IMR-90 (cell line): ENCODE measurements at regions not wholly inside any gene's neighbourhood (a gene's known extent, or its start where the extent isn't known, plus 50 kb on each side); places are given as distances from the start of the nearest gene placed in this dataset.

Experiments used
- ATAC-seq: fragments of 200-7000 bp; cut with Tn5 transposase; 2 replicates; pipeline ENCODE4 v1.9.1; 2020; ENCODE audit warnings: low read depth, mild to moderate bottlenecking, moderate library complexity
- BruUV-seq: library from RNA; stranded (reverse); fragments of 400-500 nt; replicated peaks from 2 replicates; lab custom pipeline; 2021; lab: Mats Ljungman, UMichigan
- CTCF ChIA-PET: fragments of 300-600 bp; formaldehyde crosslinking; extraction: SDS; loops from one replicate; lab custom pipeline; 2021; ENCODE audit warnings: antibody characterized with exemption; lab: Yijun Ruan, JAX
- POLR2A ChIA-PET: fragments of 300-600 bp; sonication (Branson Sonifier 250); formaldehyde crosslinking; loops from one replicate; lab custom pipeline; 2022; ENCODE audit warnings: antibody characterized with exemption; ENCODE audit not compliant: unreplicated experiment; lab: Charles Lee
- DNase-seq: peaks from one replicate; pipeline ENCODE4 v3.0.0; 2013
- H2AFZ ChIP-seq: replicated peaks from 2 replicates; pipeline ENCODE3; 2013; ENCODE audit warnings: low read length, mild to moderate bottlenecking; ENCODE audit not compliant: poor library complexity
- H2AK5ac ChIP-seq: 2 replicates; pipeline ENCODE4 v1.6.1; 2013; ENCODE audit warnings: low read depth, low read length, inconsistent platforms
- H2AK9ac ChIP-seq: replicated peaks from 2 replicates; pipeline ENCODE3; 2013; ENCODE audit warnings: mild to moderate bottlenecking, low read depth, low read length, moderate library complexity; ENCODE audit not compliant: poor library complexity
- H2BK120ac ChIP-seq: 2 replicates; pipeline ENCODE4 v1.6.1; 2013; ENCODE audit warnings: low read depth, low read length, inconsistent platforms
- H2BK15ac ChIP-seq: 3 replicates; pipeline ENCODE4 v1.6.1; 2013; ENCODE audit warnings: low read depth, low read length, inconsistent platforms
- H2BK20ac ChIP-seq: 2 replicates; pipeline ENCODE4 v1.6.1; 2013; ENCODE audit warnings: low read depth, mild to moderate bottlenecking, inconsistent platforms, low read length, moderate library complexity
- H2BK5ac ChIP-seq: 2 replicates; pipeline ENCODE4 v1.6.1; 2013; ENCODE audit warnings: mild to moderate bottlenecking, low read depth, low read length, inconsistent platforms; ENCODE audit not compliant: poor library complexity, severe bottlenecking
- H3K14ac ChIP-seq: replicated peaks from 2 replicates; pipeline ENCODE4 v1.6.1; 2013; ENCODE audit warnings: low read depth, low read length, inconsistent platforms
- H3K18ac ChIP-seq: 2 replicates; pipeline ENCODE4 v1.6.1; 2013; ENCODE audit warnings: low read depth, low read length, control low read depth
- H3K23ac ChIP-seq: 2 replicates; pipeline ENCODE4 v1.6.1; 2013; ENCODE audit warnings: low read depth, low read length, inconsistent platforms
- H3K27ac ChIP-seq: 2 replicates; pipeline ENCODE4 v1.5.1; 2013; ENCODE audit warnings: mild to moderate bottlenecking, control low read depth, low read length; ENCODE audit not compliant: insufficient read depth
- H3K27me3 ChIP-seq: 2 replicates; pipeline ENCODE4 v1.6.1; 2013; ENCODE audit warnings: low read length; ENCODE audit not compliant: control insufficient read depth, insufficient read depth
- H3K36me3 ChIP-seq: 2 replicates; pipeline ENCODE4 v1.6.1; 2013; ENCODE audit warnings: low read length, mixed read lengths; ENCODE audit not compliant: control insufficient read depth, insufficient read depth
- H3K4ac ChIP-seq: 2 replicates; pipeline ENCODE4 v1.6.1; 2013; ENCODE audit warnings: low read depth, low read length, inconsistent platforms
- H3K4me1 ChIP-seq: 2 replicates; pipeline ENCODE4 v1.6.1; 2013; ENCODE audit warnings: low read length, mixed read lengths; ENCODE audit not compliant: control insufficient read depth, insufficient read depth
- H3K4me2 ChIP-seq: 2 replicates; pipeline ENCODE4 v1.6.1; 2013; ENCODE audit warnings: low read depth, mild to moderate bottlenecking, control low read depth, low read length, moderate library complexity
- H3K4me3 ChIP-seq: 2 replicates; pipeline ENCODE4 v1.5.1; 2013; ENCODE audit warnings: low read depth, mild to moderate bottlenecking, control low read depth, low read length, moderate library complexity; ENCODE audit not compliant: insufficient read depth
- H3K56ac ChIP-seq: 2 replicates; pipeline ENCODE4 v1.6.1; 2013; ENCODE audit warnings: low read length, inconsistent platforms; ENCODE audit not compliant: insufficient read depth; ENCODE audit errors: extremely low read depth
- H3K79me1 ChIP-seq, 2 experiments: 2 replicates each; pipeline ENCODE4 v1.6.1; 2013; ENCODE audit warnings: low read length in 2 of 2, inconsistent platforms in 1 of 2, low read depth in 1 of 2
- H3K9ac ChIP-seq: 2 replicates; pipeline ENCODE4 v1.6.1; 2013; ENCODE audit warnings: low read depth, low read length, control low read depth
- H3K9me1 ChIP-seq: 2 replicates; pipeline ENCODE4 v1.6.1; 2013; ENCODE audit warnings: low read length, inconsistent platforms; ENCODE audit not compliant: insufficient read depth
- H3K9me3 ChIP-seq: 2 replicates; pipeline ENCODE4 v1.6.1; 2013; ENCODE audit warnings: low read length; ENCODE audit not compliant: control insufficient read depth, insufficient read depth
- H4K20me1 ChIP-seq: 2 replicates; pipeline ENCODE4 v1.6.1; 2013; ENCODE audit warnings: low read length, inconsistent platforms; ENCODE audit not compliant: insufficient read depth
- H4K5ac ChIP-seq: 2 replicates; pipeline ENCODE4 v1.6.1; 2013; ENCODE audit warnings: mild to moderate bottlenecking, low read depth, low read length, control low read depth
- H4K8ac ChIP-seq, 2 experiments: 2 replicates each; pipeline ENCODE4 v1.6.1; 2013; ENCODE audit warnings: low read depth in 2 of 2, low read length in 2 of 2, control low read depth in 1 of 2, inconsistent platforms in 1 of 2
- H4K91ac ChIP-seq: 2 replicates; pipeline ENCODE4 v1.6.1; 2013; ENCODE audit warnings: low read depth, low read length, inconsistent platforms; ENCODE audit not compliant: insufficient read depth
- CHD1 ChIP-seq: IDR thresholded peaks from 2 replicates; pipeline ENCODE4 v1.6.1; 2012; ENCODE audit warnings: low read depth, low read length, improper control_type of control experiment
- FOS ChIP-seq: fragments of 150-350 bp; IDR thresholded peaks from 2 replicates; pipeline ENCODE4 v1.6.1; 2016; ENCODE audit warnings: low read depth, low read length
- MAFK ChIP-seq: IDR thresholded peaks from 2 replicates; pipeline ENCODE4 v1.6.1; 2012; ENCODE audit warnings: low read depth, low read length, improper control_type of control experiment
- MAZ ChIP-seq: IDR thresholded peaks from 2 replicates; pipeline ENCODE4 v1.6.1; 2012; ENCODE audit warnings: low read depth, mild to moderate bottlenecking, low read length, improper control_type of control experiment, moderate library complexity, borderline replicate concordance
- MXI1 ChIP-seq: IDR thresholded peaks from 2 replicates; pipeline ENCODE4 v1.6.1; 2012; ENCODE audit warnings: low read depth, mild to moderate bottlenecking, low read length, moderate library complexity, borderline replicate concordance
- POLR2A ChIP-seq: IDR thresholded peaks from 2 replicates; pipeline ENCODE4 v1.6.1; 2012; ENCODE audit warnings: mild to moderate bottlenecking, low read depth, low read length
- USF2 ChIP-seq: fragments of 150-350 bp; IDR thresholded peaks from 2 replicates; pipeline ENCODE4 v1.6.1; 2017; ENCODE audit warnings: mild to moderate bottlenecking, antibody characterized with exemption, low read length, low read depth
- WGBS, 2 experiments: methylation state at CpG; one replicate each; pipeline versions ENCODE4 v1.1.5 to v1.1.7; 2013; ENCODE audit warnings: missing lambda C conversion rate in 2 of 2; ENCODE audit not compliant: insufficient read length in 1 of 2; ENCODE audit errors: extremely low coverage in 2 of 2; 5-methylcytosine and 5-hydroxymethylcytosine counted together
- dilution Hi-C: fragments of 300-500 bp; cut with HindIII; formaldehyde crosslinking; loops from one replicate; pipeline ENCODE4 v1.14.3; 2018; ENCODE audit warnings: low sequenced_read_pairs; ENCODE audit not compliant: unreplicated experiment
- in situ Hi-C: fragments of 300-500 bp; cut with MboI; formaldehyde crosslinking; loops from 3 replicates; pipeline ENCODE4 v1.14.3; 2019; ENCODE audit warnings: low sequenced_read_pairs, inconsistent platforms, mixed read lengths
- intact Hi-C: fragments of 100-400 bp; cut with micrococcal nuclease; formaldehyde crosslinking; loops from 2 replicates; pipeline ENCODE4 v1.10.0; 2022

- Histone ChIP-seq H3K4me2 (no peak overlapping the region), H4K8ac (no peak overlapping the region; a peak in 1 of 4 replicates), H2AK5ac (no peak overlapping the region), H3K4ac (no peak overlapping the region), H3K14ac (0 out of 2 replicates have a peak overlapping the region, but pooled peaks have one; percentile 34), H3K4me3 (no peak overlapping the region), H3K9ac (no peak overlapping the region), H2BK15ac (no peak overlapping the region), H2BK120ac (no peak overlapping the region), H3K4me1 (no peaks in the 10 kb centered on the region), H2BK20ac (no peak overlapping the region), H2AK9ac (no peak overlapping the region), H3K36me3 (no peaks in the 10 kb centered on the region), H3K27ac (no peak overlapping the region), H3K9me3 (no peaks in the 10 kb centered on the region), H2BK5ac (no peak overlapping the region), H2AFZ (no peak overlapping the region), H3K9me1 (peaks cover 3% of the 10 kb centered on the region), H4K20me1 (no peaks in the 10 kb centered on the region), H3K27me3 (no peaks in the 10 kb centered on the region), H4K5ac (no peak overlapping the region), H3K23ac (no peak overlapping the region), H3K79me1 (no peaks in the 10 kb centered on the region), H3K18ac (no peak overlapping the region), H3K56ac (no peak overlapping the region; the same call in 1 of the 2 replicates), H4K91ac (no peak overlapping the region)
- DNase-seq (no peak), ATAC-seq (no peak)
- dilution Hi-C loops: no loop called here
- in situ Hi-C loops: no loop called here
- no TSS peak for BruUV-seq
- intact Hi-C loops: no loop called here
- ChIA-PET CTCF (interaction anchor here (0.7 kb wide), 1 partner anchor 93 kb away, joined by 3 read pairs; no protein-coding TSS in a partner anchor), POLR2A (no interaction called here)
- WGBS, 2 experiments: no CpG with 5 or more reads among the region's 4 CpGs
- TF ChIP-seq POLR2A (no peak), USF2 (no peak), CHD1 (no peak), FOS (no peak), MAZ (no peak), MXI1 (no peak), MAFK (no peak)
Observed at GRCh38 chr5:93302711-93303110, 278.3 kb downstream of the NR2F1-AS1 start.
